GM12872 (cell line): ENCODE measurements at regions not wholly inside any gene's neighbourhood (a gene's known extent, or its start where the extent isn't known, plus 50 kb on each side); places are given as distances from the start of the nearest gene placed in this dataset.

Source experiments
- CTCF ChIP-seq: IDR thresholded peaks from 3 replicates; pipeline ENCODE4 v1.5.1; 2011; ENCODE audit warnings: low read depth, mild to moderate bottlenecking, low read length, moderate library complexity; ENCODE audit not compliant: insufficient read depth

GRCh38 chr5:44506561-44506960, 117.3 kb upstream of the FGF10 start:
- no peak for TF ChIP-seq CTCF

- no peak for TF ChIP-seq CTCF
These were observed 110.2 kb upstream of the FGF10 start for GRCh38 chr5:44499381-44499780.

- TF ChIP-seq CTCF: no peak
These were observed 108.4 kb upstream of the FGF10 start for GRCh38 chr5:44497606-44498005.

- TF ChIP-seq CTCF: no peak
These were observed 106.1 kb upstream of the FGF10 start for GRCh38 chr5:44495280-44495679.

- TF ChIP-seq CTCF: no peak
These were observed 100.5 kb upstream of the FGF10 start for GRCh38 chr5:44489759-44490158.

GRCh38 chr5:44486591-44486990, 97.4 kb upstream of the FGF10 start:
- TF ChIP-seq CTCF: no peak

- TF ChIP-seq CTCF: no peak
These were observed 64.8 kb upstream of the FGF10 start for GRCh38 chr5:44454002-44454401.

- no peak for TF ChIP-seq CTCF
These were observed 57.2 kb upstream of the FGF10 start for GRCh38 chr5:44446399-44446798.
